Duodenal mucosa (tissue), 2 donors: ENCODE measurements at regions not wholly inside any gene's neighbourhood (a gene's known extent, or its start where the extent isn't known, plus 50 kb on each side); places are given as distances from the start of the nearest gene placed in this dataset.

Source experiments
- H3K27ac ChIP-seq: one replicate; pipeline ENCODE4 v1.7.0; 2013; ENCODE audit warnings: low read depth, low read length
- H3K27me3 ChIP-seq, 2 donors: one replicate each; pipeline ENCODE4 v1.7.0; 2013; ENCODE audit warnings: low read length in 2 of 2, control low read depth in 1 of 2; ENCODE audit not compliant: insufficient read depth in 2 of 2, control insufficient read depth in 1 of 2
- H3K36me3 ChIP-seq, 2 donors: one replicate each; pipeline ENCODE4 v1.7.0; 2013; ENCODE audit warnings: low read length in 2 of 2, control low read depth in 1 of 2; ENCODE audit not compliant: insufficient read depth in 2 of 2, control insufficient read depth in 1 of 2
- H3K4me1 ChIP-seq, 2 donors: one replicate each; pipeline ENCODE4 v1.7.0; 2013; ENCODE audit warnings: low read length in 2 of 2, control low read depth in 1 of 2; ENCODE audit not compliant: insufficient read depth in 2 of 2, control insufficient read depth in 1 of 2
- H3K4me3 ChIP-seq, 2 donors: one replicate each; pipeline ENCODE4 v1.7.0; 2013; ENCODE audit warnings: low read length in 2 of 2, low read depth in 1 of 2
- H3K9ac ChIP-seq, 2 donors: one replicate each; pipeline ENCODE4 v1.7.0; 2013; ENCODE audit warnings: low read length in 2 of 2, low read depth in 1 of 2
- H3K9me3 ChIP-seq, 2 donors: one replicate each; pipeline ENCODE4 v1.7.0; 2013; ENCODE audit warnings: low read length in 2 of 2, control low read depth in 1 of 2; ENCODE audit not compliant: control insufficient read depth in 1 of 2

DNA sequence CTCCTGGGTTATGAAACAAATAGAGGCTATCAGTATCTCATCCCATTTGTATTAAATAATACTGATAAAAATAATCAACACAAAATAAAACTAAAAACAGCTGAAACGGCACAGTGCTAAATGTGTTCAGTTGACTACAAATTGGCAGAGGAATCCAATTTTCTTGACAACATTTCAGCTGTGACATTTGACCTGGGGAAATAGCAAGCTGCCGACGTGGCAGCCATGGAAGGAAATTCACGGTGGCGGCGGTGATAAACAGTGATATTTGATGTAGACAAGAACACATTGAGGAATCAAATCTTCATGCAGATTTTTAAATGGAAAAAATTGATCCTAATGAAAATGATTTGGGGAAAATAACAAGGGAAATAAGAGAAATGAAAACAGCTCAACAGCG is 159.1 kb upstream of the RTL1 start:
- no peak overlapping the region for H3K9ac ChIP-seq
- no peaks in the 10 kb centered on the region for H3K9me3 ChIP-seq
- no peaks in the 10 kb centered on the region for H3K4me1 ChIP-seq
- no peak overlapping the region for H3K27ac ChIP-seq
- H3K4me3 ChIP-seq: no peak overlapping the region
- no peaks in the 10 kb centered on the region for H3K36me3 ChIP-seq
- H3K27me3 ChIP-seq: no peaks in the 10 kb centered on the region

DNA sequence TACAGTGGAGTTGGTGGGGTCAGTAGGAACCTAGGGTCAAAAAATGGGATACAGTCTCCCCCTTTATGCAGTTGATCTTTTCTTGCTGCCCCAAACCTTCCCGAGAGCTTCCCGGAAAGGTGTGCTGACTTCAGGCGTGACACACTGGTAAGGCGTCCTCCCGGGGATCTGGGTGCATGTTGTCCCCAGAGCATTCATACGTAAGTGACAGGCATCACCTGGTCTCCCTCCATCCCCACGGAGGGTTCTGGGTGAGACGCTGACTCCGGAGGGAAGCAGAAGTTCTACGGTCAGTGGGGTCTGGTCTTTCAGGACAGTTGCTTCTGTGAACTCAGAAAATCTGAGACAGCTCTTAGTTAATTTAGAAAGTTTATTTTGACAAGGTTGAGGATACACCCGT is 159.6 kb upstream of the RTL1 start:
- H3K36me3 ChIP-seq: no peaks in the 10 kb centered on the region
- H3K4me1 ChIP-seq: no peaks in the 10 kb centered on the region
- no peaks in the 10 kb centered on the region for H3K27me3 ChIP-seq
- H3K9ac ChIP-seq: no peak overlapping the region
- H3K27ac ChIP-seq: no peak overlapping the region
- H3K9me3 ChIP-seq: no peaks in the 10 kb centered on the region
- no peak overlapping the region for H3K4me3 ChIP-seq

DNA sequence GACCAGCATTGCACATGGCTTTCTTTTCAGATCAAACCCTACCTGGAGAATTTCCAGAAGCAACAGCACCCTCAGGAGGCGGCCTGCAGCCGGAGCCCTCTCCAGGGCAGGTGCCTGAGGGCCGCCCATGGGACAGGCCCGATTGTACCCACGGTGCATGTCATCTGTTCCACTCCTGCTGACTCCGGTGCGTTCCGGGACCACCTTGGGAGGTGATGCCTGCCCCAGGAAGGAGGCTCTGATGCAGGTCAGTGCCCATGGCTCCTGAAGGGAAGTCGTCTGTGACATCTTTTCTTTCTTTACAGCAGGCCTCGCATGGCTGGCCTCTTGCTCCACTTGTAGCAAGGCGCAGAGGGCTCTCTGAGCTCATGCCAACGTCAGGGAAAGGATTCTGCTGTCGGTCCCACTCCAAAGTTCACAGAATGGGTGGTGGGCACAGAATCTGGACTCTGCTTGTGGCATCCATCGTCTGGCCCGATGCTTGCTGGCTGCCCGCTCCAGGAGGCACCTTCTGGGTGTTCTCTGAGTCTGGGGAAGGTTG is 160.7 kb upstream of the RTL1 start:
- Histone ChIP-seq H3K36me3 (no peaks in the 10 kb centered on the region), H3K27ac (no peak overlapping the region), H3K4me3 (no peak overlapping the region), H3K4me1 (no peaks in the 10 kb centered on the region), H3K9ac (no peak overlapping the region), H3K9me3 (no peaks in the 10 kb centered on the region), H3K27me3 (no peaks in the 10 kb centered on the region)

DNA sequence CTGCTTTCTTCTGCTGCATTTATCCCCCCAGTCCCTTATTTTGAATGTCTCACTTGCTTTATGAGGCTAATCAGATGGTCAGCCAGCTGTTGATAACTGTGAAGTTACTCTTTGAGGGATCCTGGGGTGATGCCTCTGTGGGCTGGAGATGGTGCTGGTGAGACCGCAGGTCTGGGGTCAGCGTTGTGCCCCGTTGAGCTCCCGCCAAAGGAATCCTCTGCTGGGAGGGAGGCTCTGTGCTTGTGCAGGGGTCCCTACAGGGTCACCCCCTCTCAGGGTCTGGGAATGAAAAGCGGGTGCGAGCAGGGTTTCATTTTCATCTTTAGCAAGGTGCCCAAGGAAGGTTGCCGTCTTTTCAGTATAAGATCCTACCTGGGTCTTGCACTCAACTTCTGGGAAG is 161.2 kb upstream of the RTL1 start:
- Histone ChIP-seq H3K36me3 (no peaks in the 10 kb centered on the region), H3K9ac (no peak overlapping the region), H3K9me3 (no peaks in the 10 kb centered on the region), H3K27ac (no peak overlapping the region), H3K27me3 (no peaks in the 10 kb centered on the region), H3K4me3 (no peak overlapping the region), H3K4me1 (no peaks in the 10 kb centered on the region)

DNA sequence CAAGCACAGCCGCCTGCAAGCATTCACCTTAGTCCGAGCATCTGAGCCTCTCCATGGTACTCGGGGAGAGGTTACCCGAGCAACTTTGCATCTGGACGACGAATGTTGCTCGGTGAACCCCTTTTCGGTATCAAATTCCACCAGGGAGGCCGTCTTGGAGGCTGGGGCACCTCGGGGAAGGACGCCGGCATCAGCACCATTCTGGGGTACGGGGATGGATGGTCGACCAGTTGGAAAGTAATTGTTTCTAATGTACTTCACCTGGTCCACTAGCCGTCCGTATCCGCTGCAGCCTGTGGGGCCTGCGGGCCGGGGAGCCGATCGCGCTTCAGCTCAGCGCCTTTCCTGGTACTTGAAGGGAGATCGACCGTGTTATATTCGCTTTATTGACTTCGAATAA is 161.7 kb upstream of the RTL1 start:
- no peak overlapping the region for H3K9ac ChIP-seq
- no peak overlapping the region for H3K27ac ChIP-seq
- no peaks in the 10 kb centered on the region for H3K36me3 ChIP-seq
- H3K4me3 ChIP-seq: no peak overlapping the region
- no peaks in the 10 kb centered on the region for H3K27me3 ChIP-seq
- no peaks in the 10 kb centered on the region for H3K9me3 ChIP-seq
- H3K4me1 ChIP-seq: no peaks in the 10 kb centered on the region

DNA sequence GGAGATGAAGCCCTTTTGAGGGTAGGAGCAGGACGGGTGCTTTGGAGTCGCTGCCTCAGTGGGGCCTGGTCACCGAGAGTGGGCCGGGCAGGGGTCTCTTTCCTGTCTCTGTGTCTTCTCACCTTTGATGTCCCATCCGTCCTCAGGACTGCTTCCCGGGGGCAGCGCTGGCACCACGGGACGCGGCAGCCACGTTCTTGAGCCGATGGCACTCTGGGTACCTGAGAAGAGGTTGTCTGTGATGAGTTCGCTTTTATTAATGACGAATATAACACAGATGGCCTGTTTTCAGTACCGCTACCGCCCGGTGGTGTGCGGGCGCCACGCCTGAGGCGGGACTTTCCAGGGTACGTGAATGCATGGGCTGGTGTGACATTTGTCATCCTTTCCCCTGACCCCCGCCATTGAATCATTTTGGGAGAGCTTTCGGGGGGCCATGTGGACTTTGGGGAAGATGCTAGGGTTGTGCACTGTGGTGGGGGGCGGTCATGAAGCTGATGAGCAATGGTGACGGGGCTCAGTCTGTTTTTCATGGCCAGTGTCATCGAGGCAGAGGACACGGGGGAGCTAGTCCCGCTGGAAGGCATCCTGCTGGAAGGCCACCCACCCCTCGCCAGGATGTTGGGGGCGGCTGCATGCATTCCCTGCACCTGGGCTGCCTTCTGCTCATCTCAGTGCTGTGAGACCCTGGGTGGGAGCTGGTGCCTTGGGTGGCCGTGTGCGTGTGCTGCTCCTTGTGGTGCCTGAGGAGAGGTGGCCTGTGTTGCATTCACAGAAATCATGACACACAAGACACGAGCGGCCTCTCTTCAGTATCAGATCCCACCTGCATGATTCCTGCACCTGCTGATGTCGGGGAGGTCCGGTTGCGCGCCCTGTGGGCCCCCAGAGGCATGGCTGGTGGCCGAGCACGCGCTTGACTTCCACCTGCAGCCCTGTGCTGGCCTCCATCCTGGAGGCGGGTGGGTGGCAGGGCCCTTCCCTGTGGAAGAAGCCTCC is 162.5 kb upstream of the RTL1 start:
- no peaks in the 10 kb centered on the region for H3K27me3 ChIP-seq
- H3K4me3 ChIP-seq: no peak overlapping the region
- no peaks in the 10 kb centered on the region for H3K4me1 ChIP-seq
- H3K9me3 ChIP-seq: no peaks in the 10 kb centered on the region
- no peaks in the 10 kb centered on the region for H3K36me3 ChIP-seq
- no peak overlapping the region for H3K27ac ChIP-seq
- H3K9ac ChIP-seq: no peak overlapping the region

DNA sequence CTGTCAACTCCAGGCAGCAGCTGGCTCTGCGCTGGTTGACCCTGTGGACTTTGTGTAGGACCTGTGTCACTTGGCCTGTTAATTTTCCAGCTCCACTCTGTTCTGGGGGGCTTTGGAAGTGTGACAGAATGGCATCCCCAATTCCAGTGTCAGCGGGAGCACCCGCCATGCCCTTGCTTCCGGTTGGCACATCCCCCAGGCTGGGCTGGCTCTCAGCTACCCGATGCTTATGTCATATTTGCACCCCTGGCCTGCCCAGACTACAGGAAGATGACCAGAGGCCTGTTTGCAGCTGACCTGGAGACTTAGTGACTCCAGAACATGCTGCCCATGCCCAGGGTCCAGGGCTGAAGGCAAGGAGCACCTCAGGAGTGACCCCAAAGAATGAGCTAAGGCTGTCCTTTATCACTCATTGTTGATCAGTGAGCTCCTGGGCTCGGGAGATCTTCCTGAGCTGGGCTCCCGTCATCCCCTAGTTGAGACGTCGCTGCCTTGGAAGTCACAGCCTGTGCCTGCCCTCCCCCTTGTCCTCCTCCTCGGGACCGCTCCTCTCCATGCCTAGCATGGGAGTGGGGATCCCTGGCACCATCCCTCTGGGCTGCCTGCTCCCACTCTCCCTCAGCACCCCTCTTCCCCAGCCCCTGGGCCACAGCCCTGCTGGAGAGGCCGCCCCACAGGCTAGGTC is 163.4 kb upstream of the RTL1 start:
- Histone ChIP-seq H3K4me1 (no peaks in the 10 kb centered on the region), H3K27ac (no peak overlapping the region), H3K9ac (no peak overlapping the region), H3K36me3 (no peaks in the 10 kb centered on the region), H3K27me3 (no peaks in the 10 kb centered on the region), H3K9me3 (no peaks in the 10 kb centered on the region), H3K4me3 (no peak overlapping the region)

DNA sequence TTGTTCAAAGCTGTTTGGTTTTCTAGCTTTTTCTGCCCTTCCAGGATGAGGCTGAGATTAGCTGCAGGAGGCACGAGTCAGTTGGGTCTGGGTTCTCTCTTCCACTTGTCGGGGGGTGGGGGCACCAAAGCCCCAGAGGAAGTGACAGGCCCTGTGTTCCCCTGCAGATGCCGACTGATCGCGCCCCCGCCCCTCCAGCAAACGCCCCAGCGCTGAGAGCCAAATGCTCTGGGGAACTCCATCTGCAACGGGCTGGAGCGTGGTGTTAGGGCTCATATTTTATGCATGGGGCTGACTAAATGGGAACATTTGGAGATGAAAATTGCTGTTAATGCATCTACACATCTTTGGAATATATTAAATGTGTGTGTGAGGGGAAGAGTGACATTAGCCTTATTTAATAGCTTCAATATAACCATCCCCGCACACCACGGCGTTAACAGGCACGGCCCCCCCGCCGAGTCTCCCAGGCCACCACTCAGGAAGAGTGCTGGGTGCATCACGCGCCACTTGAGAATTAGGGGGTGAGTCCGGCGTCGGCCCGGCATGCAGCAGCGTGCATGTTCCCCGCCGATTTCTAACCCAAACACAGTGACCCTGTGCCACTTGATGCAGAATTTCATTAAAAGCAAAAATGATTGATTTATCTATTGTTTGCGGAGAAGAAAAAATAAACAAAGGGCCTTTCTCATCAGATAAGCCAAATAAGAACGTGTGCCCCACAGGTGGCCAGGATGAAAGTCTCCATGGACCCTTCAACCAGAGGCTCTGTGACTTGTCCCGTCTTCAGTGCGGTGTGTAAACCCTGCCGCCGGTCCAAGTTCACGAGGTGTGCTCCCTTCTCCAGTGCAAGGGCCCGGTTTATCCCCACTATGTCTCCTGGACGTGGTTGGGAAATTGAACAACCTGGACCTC is 165.0 kb upstream of the RTL1 start:
- Histone ChIP-seq H3K9me3 (no peaks in the 10 kb centered on the region), H3K27ac (no peak overlapping the region), H3K9ac (no peak overlapping the region), H3K27me3 (no peaks in the 10 kb centered on the region), H3K36me3 (no peaks in the 10 kb centered on the region), H3K4me3 (no peak overlapping the region), H3K4me1 (no peaks in the 10 kb centered on the region)

DNA sequence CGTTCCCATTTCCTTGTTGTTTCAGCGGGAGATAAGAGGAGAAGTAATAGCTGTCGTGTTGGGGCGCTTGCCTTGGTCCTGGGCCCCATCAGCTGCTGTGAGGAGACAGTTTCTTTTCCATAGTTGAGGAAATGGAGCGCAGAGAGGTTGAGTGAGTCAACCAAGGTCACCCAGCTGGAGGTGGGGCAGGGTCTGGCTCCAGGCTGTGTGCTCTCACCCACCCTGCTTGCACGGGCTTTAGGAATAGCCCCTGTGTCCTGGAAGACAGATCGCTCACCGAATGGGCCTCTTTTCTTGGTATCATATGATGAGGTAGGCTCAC is 165.7 kb upstream of the RTL1 start:
- no peak overlapping the region for H3K9ac ChIP-seq
- H3K36me3 ChIP-seq: no peaks in the 10 kb centered on the region
- H3K27me3 ChIP-seq: no peaks in the 10 kb centered on the region
- H3K4me1 ChIP-seq: no peaks in the 10 kb centered on the region
- no peak overlapping the region for H3K27ac ChIP-seq
- H3K9me3 ChIP-seq: no peaks in the 10 kb centered on the region
- no peak overlapping the region for H3K4me3 ChIP-seq
